Kidney glomerular epithelial cell (primary cell): ENCODE measurements at regions not wholly inside any gene's neighbourhood (a gene's known extent, or its start where the extent isn't known, plus 50 kb on each side); places are given as distances from the start of the nearest gene placed in this dataset.
"Not testable (repeated sequence)": the region's sequence is repeated elsewhere in the genome, so short reads cannot be mapped to it uniquely, and the experiment has no call there.

ENCODE experiments used
- DNase-seq: peaks from one replicate; lab custom pipeline; 2025; lab: John Stamatoyannopoulos, UW

- no peak for DNase-seq
These were observed 524.0 kb upstream of the PFKP start for GRCh38 chr10:2543142-2543886.

- no peak for DNase-seq
These were observed 526.2 kb upstream of the PFKP start for GRCh38 chr10:2541176-2541575.

GRCh38 chr10:2529945-2530344 lies 537.4 kb upstream of the PFKP start:
- DNase-seq = no peak

- no peak for DNase-seq
These were observed 541.6 kb upstream of the PFKP start for GRCh38 chr10:2525781-2526180.

GRCh38 chr10:2519139-2519538 lies 548.2 kb upstream of the PFKP start:
- no peak for DNase-seq

- DNase-seq = peak; percentile 34
These were observed 558.2 kb upstream of the PFKP start for GRCh38 chr10:2509081-2509531.

GRCh38 chr10:2501366-2501940 lies 565.9 kb upstream of the PFKP start:
- DNase-seq = not testable (repeated sequence)

GRCh38 chr10:2494399-2494798 lies 572.9 kb upstream of the PFKP start:
- DNase-seq = no peak

GRCh38 chr10:2488446-2489005 lies 578.8 kb upstream of the PFKP start:
- DNase-seq = no peak

GRCh38 chr10:2487921-2488320 lies 579.4 kb upstream of the PFKP start:
- DNase-seq = no peak

GRCh38 chr10:2478656-2479055 lies 588.7 kb upstream of the PFKP start:
- no peak for DNase-seq

- DNase-seq = no peak
These were observed 590.4 kb upstream of the PFKP start for GRCh38 chr10:2476812-2477553.

- no peak for DNase-seq
These were observed 591.0 kb upstream of the PFKP start for GRCh38 chr10:2476218-2476811.

- no peak for DNase-seq
These were observed 591.6 kb upstream of the PFKP start for GRCh38 chr10:2475711-2476217.

GRCh38 chr10:2471811-2472210 lies 595.5 kb upstream of the PFKP start:
- no peak for DNase-seq

- no peak for DNase-seq
These were observed 597.5 kb upstream of the PFKP start for GRCh38 chr10:2469802-2470201.

GRCh38 chr10:2464483-2464882 lies 602.9 kb upstream of the PFKP start:
- DNase-seq = no peak

GRCh38 chr10:2463316-2463715 lies 604.0 kb upstream of the PFKP start:
- no peak for DNase-seq

GRCh38 chr10:2462581-2462980 lies 604.8 kb upstream of the PFKP start:
- no peak for DNase-seq

GRCh38 chr10:2460812-2461211 lies 606.5 kb upstream of the PFKP start:
- no peak for DNase-seq

- DNase-seq = no peak
These were observed 607.6 kb upstream of the PFKP start for GRCh38 chr10:2459713-2460112.

- no peak for DNase-seq
These were observed 610.5 kb upstream of the PFKP start for GRCh38 chr10:2456834-2457233.
